ENCODE measurements at regions not wholly inside any gene's neighbourhood (a gene's known extent, or its start where the extent isn't known, plus 50 kb on each side); places are given as distances from the start of the nearest gene placed in this dataset.

DNA sequence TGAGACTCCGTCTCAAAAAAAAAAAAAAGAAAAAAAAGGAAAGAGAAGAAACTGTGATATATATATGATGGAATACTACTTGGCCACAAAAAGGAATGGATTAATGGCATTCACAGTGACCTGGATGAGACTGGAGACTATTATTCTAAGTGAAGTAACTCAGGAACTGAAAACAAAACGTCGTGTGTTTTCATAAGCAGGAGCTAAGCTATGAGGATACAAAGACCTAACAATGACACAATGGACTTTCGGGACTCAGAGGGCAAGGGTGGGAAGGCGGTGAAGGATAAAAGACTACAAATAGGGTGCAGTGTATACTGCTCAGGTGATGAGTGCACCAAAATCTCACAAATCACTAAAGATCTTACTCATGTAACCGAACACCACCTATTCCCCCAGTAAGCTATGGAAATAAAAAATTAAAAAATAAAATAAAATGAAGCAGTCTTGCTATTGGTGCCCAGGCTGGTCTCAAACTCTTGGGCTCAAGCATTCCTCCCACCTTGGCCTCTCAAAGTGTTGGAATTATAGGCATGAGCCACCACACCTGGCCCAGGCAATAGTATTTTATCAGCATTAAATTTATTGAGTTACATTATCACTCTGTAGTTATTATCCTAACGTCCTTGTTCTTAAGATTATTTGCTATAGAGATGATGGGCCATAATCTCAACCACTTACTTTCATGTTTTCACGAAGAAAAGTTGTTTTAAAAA is 71.5 kb upstream of the GPBP1 start:
- H3K36me3 ChIP-seq (ENCODE audit: control insufficient read depth in 2 of 4, insufficient read depth in 4 of 4, low read length in 3 of 4), result no peaks in the 10 kb centered on the region
- H3K79me1 ChIP-seq (ENCODE audit: low read depth, low read length), result no peaks in the 10 kb centered on the region
- H3K4me2 ChIP-seq (ENCODE audit: insufficient read depth in 1 of 2, low read depth in 2 of 2, low read length in 2 of 2), result no peak overlapping the region
- H3K18ac ChIP-seq (ENCODE audit: extremely low read depth, low read length), result no peak overlapping the region
- ChIA-PET CTCF (ENCODE audit: partially characterized antibody) (interaction anchor here (1.5 kb wide), 1 partner anchor 36 kb away, joined by 3 read pairs; no protein-coding TSS in a partner anchor), POLR2A (ENCODE audit: partially characterized antibody) (no interaction called here)
- H3K4me3 ChIP-seq (ENCODE audit: extremely low read depth in 1 of 4, insufficient read depth in 2 of 4, low read depth in 3 of 4, low read length in 4 of 4), result no peak overlapping the region
- TF ChIP-seq BACH1 (IDR thresholded peaks at IDR 0.05; ENCODE audit: low read length) (no peak), CEBPB (IDR thresholded peaks at IDR 0.05; ENCODE audit: low read depth, low read length) (no peak), TAF7 (optimal IDR thresholded peaks at IDR 0.05; ENCODE audit: borderline replicate concordance, low read depth, low read length) (no peak), CREB1 (IDR thresholded peaks at IDR 0.05) (no peak), HDAC6 (IDR thresholded peaks at IDR 0.05; ENCODE audit: low read depth, low read length) (no peak), CBX5 (IDR thresholded peaks at IDR 0.05; ENCODE audit: low read depth, low read length) (no peak), EZH2 (IDR thresholded peaks at IDR 0.05; ENCODE audit: low read depth, low read length, severe bottlenecking) (no peak), KDM4A (IDR thresholded peaks at IDR 0.05; ENCODE audit: low read depth, low read length, severe bottlenecking) (no peak), RBBP5 (IDR thresholded peaks at IDR 0.05; ENCODE audit: borderline replicate concordance, low read depth, low read length) (no peak), KDM5A (IDR thresholded peaks at IDR 0.05; ENCODE audit: low read length) (no peak)
- no peaks in the 10 kb centered on the region for H3K79me2 ChIP-seq (ENCODE audit: control insufficient read depth in 1 of 2, insufficient read depth in 2 of 2, low read length in 2 of 2)
- H2BK5ac ChIP-seq (ENCODE audit: low read depth, low read length), result no peak overlapping the region
- no peak overlapping the region for H3K27ac ChIP-seq (ENCODE audit: low read depth, low read length)
- H4K20me1 ChIP-seq (replicated peaks in 1 of 2; ENCODE audit: control insufficient read depth in 1 of 2, insufficient read depth in 2 of 2, low read length in 2 of 2), result no peaks in the 10 kb centered on the region
- H2BK20ac ChIP-seq (ENCODE audit: low read length), result no peak overlapping the region
- H2BK12ac ChIP-seq (ENCODE audit: low read depth, low read length), result no peak overlapping the region
- no peak overlapping the region for H4K91ac ChIP-seq (replicated peaks; ENCODE audit: insufficient read length, low read length)
- no peak overlapping the region for H2AFZ ChIP-seq (ENCODE audit: low read length)
- H3K4ac ChIP-seq (replicated peaks; ENCODE audit: insufficient read length, low read depth, low read length), result no peak overlapping the region
- no peak overlapping the region for H3K23ac ChIP-seq (ENCODE audit: insufficient read length)
- FAIRE-seq, result no peak
- no peak overlapping the region for H2BK15ac ChIP-seq (ENCODE audit: low read length)
- H4K8ac ChIP-seq (ENCODE audit: extremely low read depth, insufficient read depth, low read length), result no peak overlapping the region
- no peaks in the 10 kb centered on the region for H3K4me1 ChIP-seq (replicated peaks in 1 of 4; ENCODE audit: control insufficient read depth in 3 of 4, insufficient read depth in 4 of 4, low read length in 3 of 4)
- H3K23me2 ChIP-seq (ENCODE audit: low read depth, low read length), result no peaks in the 10 kb centered on the region
- H4K5ac ChIP-seq (ENCODE audit: insufficient read length, low read depth, low read length), result no peak overlapping the region
- no peak overlapping the region for H3K56ac ChIP-seq (replicated peaks; ENCODE audit: insufficient read length, low read depth, low read length)
- DNase-seq (ENCODE audit: low read depth in 1 of 2, low spot score in 2 of 2), result no peak
- no peak overlapping the region for H3K9ac ChIP-seq (replicated peaks in 1 of 4; ENCODE audit: extremely low read depth in 1 of 4, low read depth in 3 of 4, low read length in 3 of 4)
- H2AK5ac ChIP-seq (ENCODE audit: low read depth, low read length), result no peak overlapping the region
- H2BK120ac ChIP-seq (replicated peaks; ENCODE audit: low read depth, low read length), result no peak overlapping the region
- no peaks in the 10 kb centered on the region for H3K9me3 ChIP-seq (ENCODE audit: insufficient read depth in 2 of 2, low read depth in 1 of 2, low read length in 1 of 2)
- WGBS, 2 experiments (ENCODE audit: extremely low coverage in 1 of 2, insufficient coverage in 1 of 2, insufficient read length in 1 of 2, insufficient replicate concordance in 2 of 2, low coverage in 1 of 2, low lambda C conversion rate in 2 of 2, missing lambda C conversion rate in 1 of 2), result 84% methylated on average over 8 of the region's 8 CpGs; no CpG with 5 or more reads in 1 of the 2 experiments
- no peak overlapping the region for H3K14ac ChIP-seq (ENCODE audit: insufficient read length)
- no peaks in the 10 kb centered on the region; a peak in 1 of 7 replicates for H3K27me3 ChIP-seq (replicated peaks in 1 of 4; ENCODE audit: control insufficient read depth in 3 of 4, extremely low read depth in 1 of 4, insufficient read depth in 3 of 4, low read length in 3 of 4)
